ENCODE measurements at regions not wholly inside any gene's neighbourhood (a gene's known extent, or its start where the extent isn't known, plus 50 kb on each side); places are given as distances from the start of the nearest gene placed in this dataset.

DNA sequence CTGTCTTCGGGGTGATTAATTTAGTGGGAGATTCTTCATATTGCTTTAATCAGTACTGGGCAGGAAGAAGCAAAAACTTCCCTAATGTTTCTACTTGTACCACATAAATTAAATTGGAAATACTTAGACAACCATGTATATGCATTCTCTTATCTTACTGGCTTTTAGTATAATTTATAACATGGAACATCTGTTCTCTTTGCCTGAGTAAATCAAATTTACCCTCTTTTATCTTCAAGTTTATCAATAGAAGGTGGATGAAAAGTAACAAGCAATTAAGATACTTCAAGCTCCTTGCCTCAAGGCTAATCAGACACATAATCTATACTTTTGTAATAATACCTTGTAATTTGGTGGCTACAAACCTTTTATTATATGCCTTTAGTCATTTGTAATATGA lies 274.4 kb upstream of the ARX start:
- no peaks in the 10 kb centered on the region for H3K4me1 ChIP-seq (ENCODE audit: insufficient read depth)
- DNase-seq, result no peak
- TF ChIP-seq EZH2 (IDR thresholded peaks at IDR 0.05; ENCODE audit: insufficient read depth, poor library complexity, severe bottlenecking) (no peak), EZH2phosphoT487 (IDR thresholded peaks at IDR 0.05; ENCODE audit: insufficient read depth, low read depth) (no peak)
- no peaks in the 10 kb centered on the region for H3K79me2 ChIP-seq (ENCODE audit: insufficient read depth)
- no peak overlapping the region for H2AFZ ChIP-seq
- H3K9me3 ChIP-seq (ENCODE audit: low read depth), result no peaks in the 10 kb centered on the region
- H3K36me3 ChIP-seq (ENCODE audit: low read depth), result no peaks in the 10 kb centered on the region
- no peaks in the 10 kb centered on the region for H3K27me3 ChIP-seq (replicated peaks; ENCODE audit: insufficient read depth)
- H3K27ac ChIP-seq, result no peak overlapping the region
- H4K20me1 ChIP-seq (ENCODE audit: insufficient read depth), result no peaks in the 10 kb centered on the region
- H3K9ac ChIP-seq, result no peak overlapping the region
- no peaks in the 10 kb centered on the region for H3K9me2 ChIP-seq (ENCODE audit: insufficient read depth)
- in situ Hi-C loops (cut with MboI), result no loop called here
- no peak overlapping the region for H3K4me2 ChIP-seq (ENCODE audit: unreplicated experiment)
- no peaks in the 10 kb centered on the region for H3F3A ChIP-seq (ENCODE audit: insufficient read depth)
- 0 to 8% methylated on average over 1 of the region's 1 CpG for WGBS, 2 experiments (ENCODE audit: low coverage in 1 of 2, low lambda C conversion rate in 2 of 2, missing lambda C conversion rate in 2 of 2)
- no peak overlapping the region for H3K4me3 ChIP-seq

DNA sequence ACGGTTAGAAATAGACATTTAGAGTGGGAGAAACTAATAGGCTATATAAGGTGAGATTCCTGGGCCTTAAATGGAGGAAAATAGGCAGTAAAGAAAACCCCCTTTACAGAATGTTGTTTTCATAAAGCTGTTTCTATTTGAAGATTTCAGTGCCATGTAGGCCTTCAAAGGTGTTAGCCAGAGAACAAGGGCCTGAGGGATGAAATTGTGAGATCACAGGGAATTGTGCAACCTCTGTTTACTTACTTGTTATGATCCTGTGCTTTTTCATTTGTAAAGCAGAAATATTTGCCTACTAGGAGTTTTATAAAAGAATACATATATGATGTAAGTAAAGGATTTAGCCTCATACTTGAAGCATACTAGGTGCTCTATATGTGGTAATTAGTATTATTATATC lies 272.9 kb upstream of the ARX start:
- TF ChIP-seq EZH2phosphoT487 (IDR thresholded peaks at IDR 0.05; ENCODE audit: insufficient read depth, low read depth), result no peak
- TF ChIP-seq EZH2 (IDR thresholded peaks at IDR 0.05; ENCODE audit: insufficient read depth, poor library complexity, severe bottlenecking), result no peak
- no peak for DNase-seq
- H2AFZ ChIP-seq, result no peak overlapping the region
- no peak overlapping the region for H3K4me3 ChIP-seq
- H4K20me1 ChIP-seq (ENCODE audit: insufficient read depth), result no peaks in the 10 kb centered on the region
- H3K27ac ChIP-seq, result no peak overlapping the region
- no peak overlapping the region for H3K9ac ChIP-seq
- H3K4me1 ChIP-seq (ENCODE audit: insufficient read depth), result no peaks in the 10 kb centered on the region
- H3K36me3 ChIP-seq (ENCODE audit: low read depth), result no peaks in the 10 kb centered on the region
- no peaks in the 10 kb centered on the region for H3F3A ChIP-seq (ENCODE audit: insufficient read depth)
- H3K4me2 ChIP-seq (ENCODE audit: unreplicated experiment), result no peak overlapping the region
- H3K9me3 ChIP-seq (ENCODE audit: low read depth), result no peaks in the 10 kb centered on the region
- H3K79me2 ChIP-seq (ENCODE audit: insufficient read depth), result no peaks in the 10 kb centered on the region
- no peaks in the 10 kb centered on the region for H3K9me2 ChIP-seq (ENCODE audit: insufficient read depth)
- no peaks in the 10 kb centered on the region for H3K27me3 ChIP-seq (replicated peaks; ENCODE audit: insufficient read depth)
- in situ Hi-C loops (cut with MboI), result no loop called here
- 0 to 10% methylated on average over 1 of the region's 1 CpG for WGBS, 2 experiments (ENCODE audit: low coverage in 1 of 2, low lambda C conversion rate in 2 of 2, missing lambda C conversion rate in 2 of 2)

DNA sequence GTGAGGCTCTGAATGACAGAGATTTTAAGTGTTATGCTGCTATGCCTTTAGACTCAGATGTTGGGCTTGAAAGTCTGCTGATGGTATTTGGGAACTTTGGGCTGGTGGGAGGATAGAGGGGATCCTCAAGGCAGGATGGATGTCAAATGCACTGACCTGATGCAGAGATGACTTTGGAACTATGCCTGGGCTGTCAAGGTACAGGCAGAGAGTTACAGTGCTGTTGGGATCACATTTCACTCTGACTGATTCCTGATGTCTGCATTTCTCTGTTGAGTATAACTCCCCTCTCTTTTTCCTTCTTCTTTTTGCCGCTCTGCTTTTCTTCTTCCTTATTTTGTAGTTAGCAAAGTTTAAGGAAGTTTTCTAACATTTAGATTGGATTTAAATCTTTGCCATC lies 271.8 kb upstream of the ARX start:
- no peaks in the 10 kb centered on the region for H4K20me1 ChIP-seq (ENCODE audit: insufficient read depth)
- no peak overlapping the region for H3K4me3 ChIP-seq
- H3K9ac ChIP-seq, result no peak overlapping the region
- no peaks in the 10 kb centered on the region for H3K9me3 ChIP-seq (ENCODE audit: low read depth)
- no peak overlapping the region for H2AFZ ChIP-seq
- in situ Hi-C loops (cut with MboI), result no loop called here
- H3K79me2 ChIP-seq (ENCODE audit: insufficient read depth), result no peaks in the 10 kb centered on the region
- H3K27ac ChIP-seq, result no peak overlapping the region
- WGBS, 2 experiments (ENCODE audit: low coverage in 1 of 2, low lambda C conversion rate in 2 of 2, missing lambda C conversion rate in 2 of 2), result 50 to 60% methylated on average over 1 of the region's 1 CpG
- H3K9me2 ChIP-seq (ENCODE audit: insufficient read depth), result no peaks in the 10 kb centered on the region
- no peaks in the 10 kb centered on the region for H3K4me1 ChIP-seq (ENCODE audit: insufficient read depth)
- no peaks in the 10 kb centered on the region for H3K27me3 ChIP-seq (replicated peaks; ENCODE audit: insufficient read depth)
- H3K36me3 ChIP-seq (ENCODE audit: low read depth), result no peaks in the 10 kb centered on the region
- no peak for DNase-seq
- no peak overlapping the region for H3K4me2 ChIP-seq (ENCODE audit: unreplicated experiment)
- TF ChIP-seq EZH2 (IDR thresholded peaks at IDR 0.05; ENCODE audit: insufficient read depth, poor library complexity, severe bottlenecking) (no peak), EZH2phosphoT487 (IDR thresholded peaks at IDR 0.05; ENCODE audit: insufficient read depth, low read depth) (no peak)
- no peaks in the 10 kb centered on the region for H3F3A ChIP-seq (ENCODE audit: insufficient read depth)

GRCh38 chrX:25285598-25285997 lies 269.8 kb upstream of the ARX start:
- WGBS, 2 experiments (ENCODE audit: low coverage in 1 of 2, low lambda C conversion rate in 2 of 2, missing lambda C conversion rate in 2 of 2), result 11 to 33% methylated on average over 4 of the region's 4 CpGs
- no peak overlapping the region for H2AFZ ChIP-seq
- no peaks in the 10 kb centered on the region for H4K20me1 ChIP-seq (ENCODE audit: insufficient read depth)
- H3F3A ChIP-seq (ENCODE audit: insufficient read depth), result no peaks in the 10 kb centered on the region
- H3K9me2 ChIP-seq (ENCODE audit: insufficient read depth), result no peaks in the 10 kb centered on the region
- DNase-seq, result no peak
- H3K9ac ChIP-seq, result no peak overlapping the region
- no peaks in the 10 kb centered on the region for H3K36me3 ChIP-seq (ENCODE audit: low read depth)
- no peak overlapping the region for H3K27ac ChIP-seq
- no peaks in the 10 kb centered on the region for H3K4me1 ChIP-seq (ENCODE audit: insufficient read depth)
- in situ Hi-C loops (cut with MboI), result no loop called here
- no peaks in the 10 kb centered on the region for H3K27me3 ChIP-seq (replicated peaks; ENCODE audit: insufficient read depth)
- TF ChIP-seq EZH2phosphoT487 (IDR thresholded peaks at IDR 0.05; ENCODE audit: insufficient read depth, low read depth) (no peak), EZH2 (IDR thresholded peaks at IDR 0.05; ENCODE audit: insufficient read depth, poor library complexity, severe bottlenecking) (no peak)
- no peak overlapping the region for H3K4me3 ChIP-seq
- H3K79me2 ChIP-seq (ENCODE audit: insufficient read depth), result no peaks in the 10 kb centered on the region
- no peak overlapping the region for H3K4me2 ChIP-seq (ENCODE audit: unreplicated experiment)
- no peaks in the 10 kb centered on the region for H3K9me3 ChIP-seq (ENCODE audit: low read depth)

- Histone ChIP-seq H3K9me3 (ENCODE audit: low read depth) (no peaks in the 10 kb centered on the region), H3K9ac (no peak overlapping the region), H3K79me2 (ENCODE audit: insufficient read depth) (no peaks in the 10 kb centered on the region), H3F3A (ENCODE audit: insufficient read depth) (no peaks in the 10 kb centered on the region), H2AFZ (no peak overlapping the region), H3K27me3 (replicated peaks; ENCODE audit: insufficient read depth) (no peaks in the 10 kb centered on the region), H3K4me3 (no peak overlapping the region), H3K4me1 (ENCODE audit: insufficient read depth) (no peaks in the 10 kb centered on the region), H3K4me2 (ENCODE audit: unreplicated experiment) (no peak overlapping the region), H3K36me3 (ENCODE audit: low read depth) (no peaks in the 10 kb centered on the region), H3K27ac (no peak overlapping the region), H4K20me1 (ENCODE audit: insufficient read depth) (no peaks in the 10 kb centered on the region), H3K9me2 (ENCODE audit: insufficient read depth) (no peaks in the 10 kb centered on the region)
- WGBS, 2 experiments (ENCODE audit: low coverage in 1 of 2, low lambda C conversion rate in 2 of 2, missing lambda C conversion rate in 2 of 2), result 0 to 10% methylated on average over 1 of the region's 1 CpG
- TF ChIP-seq EZH2 (IDR thresholded peaks at IDR 0.05; ENCODE audit: insufficient read depth, poor library complexity, severe bottlenecking) (no peak), EZH2phosphoT487 (IDR thresholded peaks at IDR 0.05; ENCODE audit: insufficient read depth, low read depth) (no peak)
- in situ Hi-C loops (cut with MboI), result no loop called here
- DNase-seq, result no peak
Measured at GRCh38 chrX:25279510-25279909, 263.7 kb upstream of the ARX start.

Measured in GM23248 (cell line).